Activated naive CD4-positive, alpha-beta T cell treated with anti-CD3 and anti-CD28 coated beads, Interleukin-2, amount 50 U/mL, for 72 hours (primary cell): ENCODE measurements at regions not wholly inside any gene's neighbourhood (a gene's known extent, or its start where the extent isn't known, plus 50 kb on each side); places are given as distances from the start of the nearest gene placed in this dataset.

Experiments
- ATAC-seq, 2 donors: fragments of 150-1000 bp; cut with Tn5 transposase; 2 replicates each; pipeline ENCODE4 v1.10.0; 2021; ENCODE audit warnings: mild to moderate bottlenecking in 2 of 2, moderate library complexity in 2 of 2
- DNase-seq, 2 donors: peaks; one replicate each; pipeline ENCODE4 v3.0.0; 2021 to 2022; ENCODE audit warnings: low spot score in 2 of 2
- H3K27ac Mint-ChIP-seq, 2 donors: one replicate each; pipeline ENCODE4 v1.8.0; 2022; ENCODE audit warnings: mild to moderate bottlenecking in 2 of 2, mixed read lengths in 2 of 2
- H3K36me3 Mint-ChIP-seq, 2 donors: one replicate each; pipeline ENCODE4 v1.8.0; 2022; ENCODE audit warnings: mixed read lengths in 2 of 2
- H3K9me3 Mint-ChIP-seq, 2 donors: one replicate each; pipeline ENCODE4 v1.8.0; 2022; ENCODE audit warnings: mixed read lengths in 2 of 2

DNA sequence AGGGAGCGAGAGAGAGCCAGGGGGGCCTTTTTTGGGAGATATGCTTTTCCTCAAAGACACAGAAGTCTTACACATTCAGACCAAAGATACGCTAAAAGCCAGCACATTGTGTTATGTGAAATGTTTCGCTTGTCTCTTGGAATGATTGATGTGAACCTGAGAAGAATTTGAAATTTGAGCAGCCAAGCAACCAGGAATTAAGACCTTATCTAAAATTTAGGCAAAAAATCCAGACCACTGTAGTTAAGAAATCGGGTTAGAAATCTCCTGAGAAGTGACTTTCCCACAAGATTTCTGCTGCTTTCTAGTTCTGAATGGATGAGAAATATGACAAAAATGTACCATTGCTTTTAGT is 223.2 kb upstream of the GMDS start:
- DNase-seq (no peak), ATAC-seq (no peak)
- no peaks in the 10 kb centered on the region for H3K36me3 Mint-ChIP-seq

GRCh38 chr6:2467929-2468600 is 222.7 kb upstream of the GMDS start:
- no peak for DNase-seq
- ATAC-seq, result no peak
- Mint-ChIP-seq H3K36me3 (no peaks in the 10 kb centered on the region), H3K9me3 (no peaks in the 10 kb centered on the region), H3K27ac (no peak overlapping the region)

More for the DNA sequence above, 223.2 kb upstream of the GMDS start:
- Mint-ChIP-seq H3K27ac (no peak overlapping the region), H3K9me3 (no peaks in the 10 kb centered on the region)

DNA sequence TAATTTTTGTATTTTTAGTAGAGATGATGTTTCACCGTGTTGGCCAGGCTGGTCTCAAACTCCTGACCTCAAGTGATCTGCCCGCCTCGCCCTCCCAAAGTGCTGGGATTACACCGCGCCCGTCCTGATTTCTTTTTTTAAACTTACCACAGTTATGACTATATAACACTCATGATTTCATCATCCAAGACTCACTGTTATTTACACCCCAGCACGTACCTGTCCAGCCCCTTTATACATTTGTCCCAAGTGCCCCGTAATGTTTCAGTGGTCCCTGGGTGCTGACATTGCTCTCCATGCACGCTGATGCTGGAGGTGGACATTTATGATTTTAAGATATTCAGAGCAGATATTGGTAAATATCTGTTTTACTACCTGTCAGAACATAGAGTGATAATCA is 219.9 kb upstream of the GMDS start:
- ATAC-seq (no peak), DNase-seq (no peak)
- Mint-ChIP-seq H3K36me3 (no peaks in the 10 kb centered on the region), H3K9me3 (no peaks in the 10 kb centered on the region), H3K27ac (peak overlapping the region in 1 of 2 donors; percentile 55)

GRCh38 chr6:2464641-2465040 is 219.2 kb upstream of the GMDS start:
- Mint-ChIP-seq H3K9me3 (peaks cover 0 to 3% of the 10 kb centered on the region in 2 donors), H3K36me3 (no peaks in the 10 kb centered on the region)
- no peak for ATAC-seq

GRCh38 chr6:2462831-2463230 is 217.4 kb upstream of the GMDS start:
- DNase-seq (no peak), ATAC-seq (no peak)
- H3K9me3 Mint-ChIP-seq, result peaks cover 0 to 3% of the 10 kb centered on the region in 2 donors
- H3K27ac Mint-ChIP-seq, result no peak overlapping the region
- H3K36me3 Mint-ChIP-seq, result no peaks in the 10 kb centered on the region

More at GRCh38 chr6:2464641-2465040, 219.2 kb upstream of the GMDS start:
- H3K27ac Mint-ChIP-seq, result no peak overlapping the region
- DNase-seq, result no peak

DNA sequence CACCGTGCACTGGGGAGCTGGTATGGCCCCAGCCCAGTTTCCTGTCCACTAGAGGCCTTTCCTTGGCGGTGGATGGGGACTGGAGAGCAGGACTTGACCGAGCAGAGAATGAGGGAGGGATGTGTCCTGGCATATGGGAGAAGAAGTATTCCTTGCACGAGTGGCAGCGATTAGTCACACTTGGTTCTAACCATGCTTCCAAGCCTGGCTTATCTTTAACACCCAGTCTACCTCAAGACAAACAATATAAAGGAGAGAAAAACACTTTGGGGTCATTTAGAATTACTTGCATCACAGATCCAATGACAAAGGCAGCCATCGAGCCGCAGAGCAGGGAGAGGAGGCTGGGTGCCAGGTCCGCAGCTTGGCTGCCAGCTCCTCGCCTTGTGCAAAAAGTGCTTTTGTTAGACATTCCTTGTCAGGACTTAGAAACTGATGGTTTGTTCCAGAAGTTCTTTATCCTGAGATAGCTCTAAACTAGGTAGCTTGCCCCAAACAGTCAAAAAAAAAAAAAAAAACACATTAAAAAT is 214.9 kb upstream of the GMDS start:
- no peak overlapping the region for H3K27ac Mint-ChIP-seq
- no peaks in the 10 kb centered on the region for H3K36me3 Mint-ChIP-seq
- peaks cover 0 to 3% of the 10 kb centered on the region in 2 donors for H3K9me3 Mint-ChIP-seq
- ATAC-seq (no peak), DNase-seq (no peak)

- DNase-seq (no peak), ATAC-seq (no peak)
- H3K9me3 Mint-ChIP-seq, result no peaks in the 10 kb centered on the region
- no peaks in the 10 kb centered on the region for H3K36me3 Mint-ChIP-seq
- H3K27ac Mint-ChIP-seq, result no peak overlapping the region
Observed at GRCh38 chr6:2454180-2454579, 208.8 kb upstream of the GMDS start.

DNA sequence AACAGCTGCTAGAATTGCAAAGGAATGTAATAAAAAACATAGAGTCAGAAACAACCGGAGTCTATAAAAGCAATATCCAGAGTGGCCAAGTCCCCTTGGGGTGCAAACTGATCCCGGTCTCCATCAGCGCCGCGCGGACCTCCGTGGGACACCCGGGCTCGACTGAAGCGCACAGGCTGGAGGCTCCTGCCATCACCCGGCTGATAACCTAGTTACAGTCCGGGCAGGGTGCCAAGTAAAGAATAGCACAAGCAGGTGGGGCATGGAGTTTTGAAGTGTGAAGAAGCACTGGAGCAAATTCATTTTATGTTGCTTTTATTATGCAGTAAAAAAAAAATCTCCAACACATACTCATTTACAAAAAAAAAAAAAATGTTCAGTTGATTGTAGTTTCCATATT is 205.1 kb upstream of the GMDS start:
- DNase-seq, result no peak

DNA sequence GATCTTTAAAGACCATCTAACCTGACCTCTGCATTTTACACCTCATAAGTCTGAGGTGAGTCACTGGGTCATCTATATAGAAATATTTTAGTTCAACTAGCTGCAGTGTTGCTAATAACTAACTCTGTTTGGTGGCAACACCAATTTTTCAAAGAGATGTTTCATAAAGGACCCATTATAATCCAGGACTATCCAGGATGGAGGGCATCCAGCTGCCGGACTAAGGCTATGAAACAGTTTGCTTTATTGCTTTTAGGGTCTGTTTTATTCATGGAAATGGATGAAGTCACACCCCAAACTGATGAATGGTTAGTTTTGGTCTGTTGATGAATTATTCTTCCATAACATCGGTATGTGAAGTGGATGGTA is 204.2 kb upstream of the GMDS start:
- H3K27ac Mint-ChIP-seq, result no peak overlapping the region
- no peaks in the 10 kb centered on the region for H3K36me3 Mint-ChIP-seq
- ATAC-seq (no peak), DNase-seq (no peak)
- no peaks in the 10 kb centered on the region for H3K9me3 Mint-ChIP-seq

More for the DNA sequence above, 205.1 kb upstream of the GMDS start:
- H3K36me3 Mint-ChIP-seq, result no peaks in the 10 kb centered on the region
- H3K9me3 Mint-ChIP-seq, result no peaks in the 10 kb centered on the region
- H3K27ac Mint-ChIP-seq, result no peak overlapping the region
- no peak for ATAC-seq

DNA sequence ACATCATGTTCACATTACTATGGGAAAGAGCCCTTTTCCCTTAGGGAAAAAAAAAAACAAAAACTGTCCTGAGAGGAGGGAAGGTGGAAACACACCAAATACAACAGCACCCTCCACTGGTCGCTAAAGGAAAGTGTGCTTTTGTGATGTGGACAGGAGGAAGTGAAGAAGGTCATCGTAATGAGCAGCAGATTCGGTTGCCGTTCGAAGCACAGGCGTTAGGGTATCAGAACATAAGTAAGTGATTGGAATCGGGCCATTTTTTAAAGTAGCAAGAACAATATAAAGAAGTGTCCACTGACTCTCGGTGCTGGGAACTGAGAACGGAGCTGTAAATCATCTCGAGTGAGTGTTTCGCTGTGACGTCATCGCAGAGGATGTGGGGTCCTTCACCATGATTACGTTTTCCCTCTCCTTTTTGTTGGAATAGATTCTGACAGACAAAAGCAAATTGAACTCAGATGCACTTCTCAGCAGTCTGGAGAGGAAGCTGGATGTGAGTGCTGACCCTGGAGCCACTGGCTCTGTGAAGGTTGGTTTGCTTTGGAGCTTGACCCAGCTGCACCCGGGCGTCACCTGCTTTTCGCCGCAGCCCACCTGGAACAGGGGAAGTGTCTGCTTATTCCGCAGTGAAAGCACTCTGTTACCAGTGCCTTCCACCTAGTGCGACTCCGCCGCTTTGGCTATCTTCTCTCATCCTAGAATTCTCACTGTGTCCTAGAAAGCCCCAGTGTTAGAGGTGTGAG is 203.6 kb upstream of the GMDS start:
- ATAC-seq, result peak; percentile 56 to 61
- peak in 1 of 2 donors; percentile 14 for DNase-seq
- Mint-ChIP-seq H3K36me3 (no peaks in the 10 kb centered on the region), H3K27ac (no peak overlapping the region), H3K9me3 (no peaks in the 10 kb centered on the region)

DNA sequence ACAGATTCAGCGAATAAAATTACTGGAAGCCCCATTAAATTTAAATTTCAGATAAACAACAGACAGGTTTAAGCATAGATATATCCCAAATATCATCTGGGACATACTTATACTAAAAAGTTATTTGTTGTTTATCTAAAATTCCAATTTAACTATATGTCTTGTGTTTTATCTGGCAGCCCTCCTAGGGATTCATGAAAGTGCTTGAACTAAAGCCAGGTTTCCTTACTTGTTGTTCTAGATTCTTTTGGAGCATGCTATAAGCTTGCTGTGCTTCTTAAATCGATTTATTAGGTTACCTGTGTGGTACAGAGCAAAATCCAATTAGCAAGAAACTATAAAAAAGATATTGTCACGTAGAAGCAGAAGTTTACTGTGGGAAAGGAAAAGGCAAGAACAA is 202.5 kb upstream of the GMDS start:
- Mint-ChIP-seq H3K36me3 (no peaks in the 10 kb centered on the region), H3K9me3 (no peaks in the 10 kb centered on the region), H3K27ac (no peak overlapping the region)
- DNase-seq (no peak), ATAC-seq (no peak)

- H3K36me3 Mint-ChIP-seq, result no peaks in the 10 kb centered on the region
- ATAC-seq, result no peak
- no peak overlapping the region for H3K27ac Mint-ChIP-seq
- DNase-seq, result no peak
- H3K9me3 Mint-ChIP-seq, result no peaks in the 10 kb centered on the region
Observed at GRCh38 chr6:2447318-2447920, 202.0 kb upstream of the GMDS start.

DNA sequence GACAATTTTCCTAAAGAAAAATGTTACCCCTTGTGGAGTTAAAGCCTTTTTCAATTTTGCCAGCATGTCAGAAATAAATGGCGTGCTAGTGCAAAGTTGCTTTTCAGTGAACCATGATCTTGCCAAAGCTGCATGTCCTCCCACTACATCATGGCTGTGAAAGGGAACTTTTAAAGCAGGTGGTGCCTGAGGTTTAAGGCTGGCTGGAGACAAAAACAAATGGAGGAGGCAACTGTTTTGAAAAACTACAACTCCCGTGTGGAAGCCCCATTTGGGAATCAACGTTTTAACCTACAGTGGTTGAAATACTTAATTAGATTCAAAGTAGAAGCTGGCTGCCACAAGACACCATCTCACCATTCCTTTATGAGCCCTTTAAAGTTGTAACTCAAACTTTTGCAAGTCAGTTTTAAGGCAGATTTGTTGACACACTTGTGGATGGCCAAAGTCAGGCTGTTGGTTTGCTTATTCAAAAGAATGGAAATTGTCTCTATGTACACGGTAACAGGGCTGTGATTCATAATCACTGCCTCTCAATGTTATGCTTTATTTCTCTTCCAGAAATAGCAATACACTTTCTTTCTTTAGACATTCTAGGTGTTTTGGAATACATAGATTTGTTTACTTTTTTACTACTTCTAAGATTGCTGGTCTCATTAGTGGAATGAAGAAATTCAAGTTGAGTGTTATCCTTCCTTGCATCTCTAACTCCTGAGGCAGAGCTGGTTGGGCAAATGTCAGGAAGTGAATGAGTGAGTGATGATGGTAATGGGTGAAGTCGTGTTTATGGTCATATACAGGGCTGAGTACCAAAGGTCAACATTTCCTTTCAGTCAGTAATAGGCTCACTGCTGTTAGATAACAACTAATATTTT is 196.4 kb upstream of the GMDS start:
- no peaks in the 10 kb centered on the region for H3K36me3 Mint-ChIP-seq
- DNase-seq (no peak), ATAC-seq (no peak)
- H3K9me3 Mint-ChIP-seq, result no peaks in the 10 kb centered on the region
- H3K27ac Mint-ChIP-seq, result no peak overlapping the region

GRCh38 chr6:2440516-2440915 is 195.1 kb upstream of the GMDS start:
- H3K9me3 Mint-ChIP-seq, result no peaks in the 10 kb centered on the region
- DNase-seq (no peak), ATAC-seq (no peak)
- no peak overlapping the region for H3K27ac Mint-ChIP-seq
- H3K36me3 Mint-ChIP-seq, result no peaks in the 10 kb centered on the region

DNA sequence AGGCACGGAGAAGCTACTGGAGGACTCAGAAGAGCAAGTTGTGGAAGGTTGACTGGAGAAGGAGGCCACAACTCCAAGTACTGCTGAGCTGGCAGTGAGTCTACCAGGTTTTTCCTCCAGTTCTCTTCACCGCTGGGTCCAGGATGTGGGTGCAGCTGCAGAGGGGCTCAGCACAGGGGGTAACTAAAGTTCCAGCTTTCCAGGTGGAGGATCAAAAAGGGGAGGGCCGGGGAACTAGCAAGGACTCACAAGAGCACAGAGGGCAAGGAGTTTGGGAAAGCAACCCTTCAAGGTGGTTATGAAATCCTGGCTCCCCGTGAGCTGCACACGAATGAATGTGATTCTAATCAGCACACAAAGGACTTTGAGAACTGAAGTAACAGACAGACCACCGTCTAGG is 194.2 kb upstream of the GMDS start:
- no peak overlapping the region for H3K27ac Mint-ChIP-seq
- DNase-seq, result no peak
- no peaks in the 10 kb centered on the region for H3K36me3 Mint-ChIP-seq
- H3K9me3 Mint-ChIP-seq, result no peaks in the 10 kb centered on the region
- no peak for ATAC-seq

- H3K36me3 Mint-ChIP-seq, result no peaks in the 10 kb centered on the region
- DNase-seq, result no peak
- H3K27ac Mint-ChIP-seq, result no peak overlapping the region
- no peak for ATAC-seq
- no peaks in the 10 kb centered on the region for H3K9me3 Mint-ChIP-seq
Observed at GRCh38 chr6:2439082-2439481, 193.7 kb upstream of the GMDS start.
